Tongue (tissue), 1 donor: ENCODE measurements at regions not wholly inside any gene's neighbourhood (a gene's known extent, or its start where the extent isn't known, plus 50 kb on each side); places are given as distances from the start of the nearest gene placed in this dataset.
"Not testable (repeated sequence)": the region's sequence is repeated elsewhere in the genome, so short reads cannot be mapped to it uniquely, and the experiment has no call there.

Experiments used
- DNase-seq: peaks from one replicate; pipeline ENCODE4 v3.0.0-alpha.2; 2015

DNA sequence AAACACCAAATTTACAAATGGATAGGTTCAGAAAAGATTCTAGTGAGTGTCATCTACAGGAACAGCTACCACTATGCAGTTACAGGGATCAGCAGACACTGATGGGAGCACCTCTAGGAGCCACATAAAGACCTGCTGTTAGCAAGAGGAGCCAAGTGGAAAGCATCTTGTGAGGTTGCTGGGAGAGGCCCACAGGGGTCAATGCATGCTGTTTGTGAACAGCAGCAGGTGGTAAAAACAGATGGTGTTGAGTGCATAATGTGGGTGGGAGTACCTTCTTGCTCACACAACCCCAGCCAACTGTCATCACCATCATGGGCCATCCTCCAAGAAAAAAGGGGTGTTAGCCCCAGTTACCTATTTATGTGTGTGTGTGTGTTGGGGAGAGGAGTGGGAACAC lies 215.2 kb upstream of the SSTR1 start:
- DNase-seq, result no peak

DNA sequence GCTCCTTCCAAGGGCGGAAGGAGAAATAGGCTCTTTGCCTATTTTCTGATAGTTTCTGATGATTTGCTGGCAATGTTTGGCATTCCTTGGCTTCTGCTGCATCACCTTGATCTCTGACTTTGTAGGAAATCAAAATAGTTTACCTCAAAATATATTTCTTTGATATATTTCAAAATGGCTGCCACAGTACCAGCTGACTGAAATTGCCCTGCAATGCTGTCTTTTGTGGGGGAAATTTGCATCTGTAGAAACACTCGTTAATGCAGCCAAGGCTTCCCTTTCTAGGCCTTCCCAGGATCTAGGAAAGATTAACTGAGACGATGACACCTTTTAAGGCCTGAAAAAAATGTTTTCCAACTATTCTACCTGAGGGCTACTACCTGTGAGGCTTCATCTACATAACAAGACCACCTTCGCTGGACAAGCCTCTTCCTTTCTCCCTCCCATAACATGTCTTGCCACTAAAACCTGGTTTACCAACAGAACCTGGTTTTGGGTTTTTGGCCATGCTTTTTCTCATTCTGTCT lies 212.8 kb upstream of the SSTR1 start:
- DNase-seq, result no peak

DNA sequence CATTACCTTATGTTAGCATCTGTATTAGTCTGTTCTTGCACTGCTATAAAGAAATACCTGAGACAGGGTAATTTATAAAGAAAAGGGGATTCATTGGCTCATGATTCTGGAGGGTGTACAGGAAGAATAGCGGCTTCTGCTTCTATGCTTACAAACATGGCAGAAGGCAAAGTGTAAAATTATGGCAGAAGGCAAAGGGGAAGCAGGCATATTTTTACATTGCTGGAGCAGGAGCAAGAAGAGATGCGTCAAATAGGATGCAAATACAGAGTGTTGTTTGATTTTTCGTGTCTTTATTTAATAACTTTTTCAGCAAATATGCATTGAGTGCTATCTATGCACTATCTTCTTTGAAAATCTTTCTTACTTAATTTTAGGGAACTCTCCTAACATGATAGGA lies 210.7 kb upstream of the SSTR1 start:
- DNase-seq, result no peak

- no peak for DNase-seq
Observed at GRCh38 chr14:38000340-38000739, 207.4 kb upstream of the SSTR1 start.

GRCh38 chr14:38001501-38001900 lies 206.2 kb upstream of the SSTR1 start:
- no peak for DNase-seq

- DNase-seq, result no peak
Observed at GRCh38 chr14:38003746-38004609, 203.7 kb upstream of the SSTR1 start.

- no peak for DNase-seq
Observed at GRCh38 chr14:38004610-38004879, 203.2 kb upstream of the SSTR1 start.

DNA sequence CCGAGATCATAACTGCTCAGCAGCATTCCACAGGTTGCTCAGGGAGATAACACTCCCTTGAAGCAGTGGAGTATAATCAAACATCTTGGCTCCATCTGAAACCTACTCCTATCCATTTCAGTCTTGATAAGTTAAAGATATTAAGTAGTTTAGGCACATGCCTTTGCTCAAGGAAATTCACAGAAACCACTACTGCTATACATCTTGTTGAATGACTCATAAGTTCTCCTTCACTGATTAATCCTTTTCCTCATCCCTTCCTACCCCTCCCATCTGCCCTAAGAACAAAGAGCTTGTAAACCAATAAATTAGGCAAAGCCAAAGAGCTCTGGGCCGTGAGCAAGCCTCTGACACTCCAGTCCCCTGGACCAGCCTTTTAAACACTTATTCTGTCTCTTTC lies 196.5 kb upstream of the SSTR1 start:
- not testable (repeated sequence) for DNase-seq

GRCh38 chr14:38012056-38012455 lies 195.6 kb upstream of the SSTR1 start:
- no peak for DNase-seq

GRCh38 chr14:38016497-38016896 lies 191.2 kb upstream of the SSTR1 start:
- DNase-seq, result no peak

DNA sequence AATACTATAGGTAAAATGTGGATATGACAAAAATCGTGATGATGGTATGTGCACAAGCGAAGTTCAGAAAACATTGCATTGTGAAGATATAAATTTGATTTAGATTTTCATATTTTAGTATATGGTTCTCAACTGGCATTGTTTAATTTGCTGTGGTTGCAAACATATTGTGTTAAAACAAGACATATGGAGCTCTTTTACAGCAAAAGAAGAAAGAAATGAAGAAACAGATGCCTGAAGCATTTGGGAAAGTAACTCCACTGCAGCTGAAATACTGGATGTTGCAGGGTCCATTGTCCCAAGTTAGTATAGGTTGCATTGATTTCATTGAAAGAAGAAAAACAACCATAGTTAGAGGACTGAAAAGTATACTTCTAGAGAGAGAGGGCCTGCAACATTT lies 185.8 kb upstream of the SSTR1 start:
- DNase-seq, result no peak

DNA sequence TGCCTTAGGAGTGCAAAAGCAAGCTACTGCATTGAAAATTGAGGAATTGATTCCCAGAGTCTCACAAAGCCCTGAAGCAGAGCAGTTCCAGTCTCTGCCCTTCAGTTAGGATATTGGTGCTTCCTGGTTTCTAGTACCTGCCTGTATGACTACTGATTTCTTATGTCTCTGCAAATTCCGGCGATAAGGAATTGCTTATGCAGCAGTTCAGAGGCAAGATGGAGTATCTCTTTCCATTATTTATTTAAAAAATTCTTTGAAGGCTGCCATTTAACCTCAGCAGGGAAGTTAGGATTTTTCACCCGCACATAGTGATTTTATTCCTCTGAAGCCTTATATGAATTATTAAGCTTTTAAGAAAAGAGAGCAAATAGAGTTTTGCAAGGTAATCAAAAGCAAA lies 184.9 kb upstream of the SSTR1 start:
- no peak for DNase-seq

GRCh38 chr14:38038171-38038570 lies 169.5 kb upstream of the SSTR1 start:
- no peak for DNase-seq

DNA sequence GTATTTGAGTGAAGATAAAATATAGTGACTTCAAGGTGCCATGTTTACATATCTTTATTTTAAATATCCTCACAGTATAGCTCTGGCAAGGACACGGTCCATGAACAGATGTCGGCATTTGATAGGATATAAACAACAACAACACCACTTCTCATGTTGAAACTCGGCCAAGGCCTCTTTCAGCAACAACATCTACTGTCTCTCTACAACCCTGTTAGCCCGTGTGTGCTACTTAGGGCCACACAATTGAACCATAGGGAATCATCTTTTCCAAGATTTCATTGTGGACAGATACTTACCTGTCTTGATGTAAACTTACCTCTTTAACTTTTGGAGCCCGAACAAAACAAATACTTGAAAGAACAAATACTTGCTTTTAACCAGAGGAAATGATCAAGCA lies 168.7 kb upstream of the SSTR1 start:
- DNase-seq, result no peak

DNA sequence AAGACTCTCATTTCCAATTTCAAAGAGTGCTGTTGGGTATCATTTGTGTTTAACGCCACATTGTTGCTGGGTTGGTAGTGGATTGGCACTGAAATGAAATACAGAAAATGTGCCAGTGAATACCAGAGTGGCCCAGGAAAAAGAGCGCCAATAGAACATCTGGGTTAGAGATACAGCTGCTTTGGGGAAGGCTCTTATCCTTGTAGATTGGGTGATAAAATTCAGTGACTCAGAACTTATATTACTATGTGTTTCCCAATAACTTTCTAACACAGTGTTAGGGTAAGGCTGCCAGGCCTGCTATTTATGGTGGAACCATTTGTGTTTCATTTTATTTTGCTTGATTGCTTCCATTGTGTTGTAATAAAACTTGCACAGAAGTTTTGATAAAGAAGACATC lies 168.2 kb upstream of the SSTR1 start:
- no peak for DNase-seq

- DNase-seq, result no peak
Observed at GRCh38 chr14:38040411-38040810, 167.3 kb upstream of the SSTR1 start.

DNA sequence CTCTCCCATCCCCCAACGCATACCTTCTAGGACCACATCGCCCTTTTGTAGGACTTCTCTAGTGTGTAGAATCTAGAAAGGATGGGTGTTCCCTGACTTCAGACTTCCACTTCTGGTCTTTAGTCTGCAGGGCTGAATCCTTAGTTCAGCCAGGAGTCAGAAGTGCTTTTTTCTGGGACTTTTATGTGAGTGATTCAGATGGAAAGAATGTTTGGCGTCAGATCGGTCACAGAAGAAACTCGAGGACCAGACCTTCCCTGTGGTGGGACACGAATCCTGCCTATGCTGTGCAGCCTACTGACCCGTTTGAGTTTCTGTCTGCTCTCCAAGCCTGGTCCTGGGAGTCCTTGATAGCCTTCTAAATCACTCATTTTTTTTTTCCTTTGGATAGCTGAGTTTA lies 165.4 kb upstream of the SSTR1 start:
- DNase-seq, result peak; percentile 19

GRCh38 chr14:38044710-38045109 lies 163.0 kb upstream of the SSTR1 start:
- DNase-seq, result no peak

GRCh38 chr14:38045461-38045860 lies 162.2 kb upstream of the SSTR1 start:
- no peak for DNase-seq

- no peak for DNase-seq
Observed at GRCh38 chr14:38046160-38046559, 161.5 kb upstream of the SSTR1 start.

DNA sequence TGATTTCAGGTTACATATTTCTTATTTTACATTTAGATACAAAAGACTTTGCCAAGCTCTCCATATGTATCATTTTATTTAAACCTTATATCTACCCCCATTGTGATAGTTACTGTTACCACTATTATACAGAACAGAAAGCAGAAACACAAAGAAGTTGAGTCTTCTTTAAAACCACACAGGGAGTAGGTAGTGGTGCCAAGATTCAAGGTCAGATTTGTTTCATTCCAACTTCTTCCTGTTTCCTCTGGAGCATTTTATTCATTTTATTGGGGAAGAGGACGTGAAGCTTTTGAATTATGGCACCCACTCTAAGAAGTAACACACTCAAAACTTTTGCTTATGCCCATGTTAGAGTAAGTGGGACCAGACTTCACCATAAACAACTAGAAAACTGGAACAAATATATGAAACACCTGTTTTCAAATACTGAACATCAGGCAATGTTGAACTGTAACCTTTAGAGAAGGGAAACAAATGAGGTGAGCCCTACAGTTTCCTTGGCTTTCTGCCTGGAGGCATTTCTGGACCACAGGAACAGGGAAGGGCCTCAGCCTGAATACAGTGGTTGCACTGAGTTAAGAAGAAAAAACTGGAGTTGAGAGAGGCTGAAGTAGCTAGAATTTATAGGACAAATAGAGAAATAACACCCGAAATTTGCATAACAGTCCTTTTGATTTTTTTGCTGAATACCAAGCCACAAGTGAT lies 160.4 kb upstream of the SSTR1 start:
- no peak for DNase-seq

DNA sequence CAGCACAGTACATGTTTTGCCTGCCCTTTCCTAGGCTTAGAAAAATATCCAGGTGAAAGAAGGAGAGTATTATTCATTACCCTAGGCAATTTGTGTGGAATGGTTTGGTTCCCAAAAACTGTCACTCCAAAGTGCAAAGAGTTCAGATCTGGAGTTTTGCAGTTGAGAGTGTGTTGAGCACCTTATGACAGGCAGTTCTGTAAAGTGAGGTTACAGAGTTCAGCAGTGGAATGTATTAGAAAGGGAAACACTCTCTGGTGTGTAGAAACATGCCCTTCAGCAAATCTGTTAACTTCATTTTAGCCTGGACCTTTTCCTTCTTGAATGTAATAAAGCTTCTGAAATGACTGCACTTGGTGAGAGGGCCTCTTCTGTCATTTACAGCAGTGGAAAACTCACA lies 154.0 kb upstream of the SSTR1 start:
- peak; percentile 12 for DNase-seq

DNA sequence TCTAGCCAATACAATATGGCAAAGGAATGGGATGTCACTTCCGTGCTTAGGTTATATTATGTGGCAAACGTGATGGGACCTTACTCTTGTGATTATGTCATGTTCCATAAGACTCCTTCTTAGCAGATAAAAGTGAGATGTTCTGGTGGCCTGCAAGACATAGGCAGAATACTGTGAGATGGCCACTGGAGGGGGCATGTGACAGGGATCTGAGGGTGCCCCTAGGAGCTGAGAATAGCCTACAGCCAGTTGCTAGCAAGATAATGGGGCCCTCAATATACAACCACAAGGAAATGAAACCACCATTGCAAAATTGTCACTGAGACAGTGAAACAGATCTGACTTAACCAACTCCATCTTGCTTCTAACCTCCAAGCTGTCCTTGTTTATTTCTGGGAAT lies 151.4 kb upstream of the SSTR1 start:
- DNase-seq, result no peak

DNA sequence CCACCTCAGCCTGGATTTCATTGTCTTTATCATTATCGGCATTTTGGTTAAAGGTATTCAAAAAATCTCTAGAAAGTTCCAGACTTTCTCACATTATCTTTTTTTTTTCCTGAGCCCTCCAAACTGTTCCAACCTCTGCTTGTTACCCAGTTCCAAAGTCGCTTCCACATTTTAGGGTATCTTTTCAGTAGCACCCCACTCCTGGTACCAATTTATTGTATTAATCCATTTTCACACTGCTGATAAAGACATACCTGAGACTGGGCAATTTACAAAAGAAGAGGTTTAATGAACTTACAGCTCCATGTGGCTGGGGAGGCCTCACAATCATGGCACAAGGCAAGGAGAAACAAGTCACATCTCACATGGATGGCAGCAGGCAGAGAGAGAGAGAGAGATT lies 145.5 kb upstream of the SSTR1 start:
- not testable (repeated sequence) for DNase-seq
